GM18909 (cell line): ENCODE measurements at regions not wholly inside any gene's neighbourhood (a gene's known extent, or its start where the extent isn't known, plus 50 kb on each side); places are given as distances from the start of the nearest gene placed in this dataset.

Experiments
- ATAC-seq: cut with Tn5 transposase; IDR thresholded peaks from one replicate; pipeline ENCODE4 v1.9.1; 2021; ENCODE audit warnings: mild to moderate bottlenecking; ENCODE audit not compliant: unreplicated experiment, poor library complexity

DNA sequence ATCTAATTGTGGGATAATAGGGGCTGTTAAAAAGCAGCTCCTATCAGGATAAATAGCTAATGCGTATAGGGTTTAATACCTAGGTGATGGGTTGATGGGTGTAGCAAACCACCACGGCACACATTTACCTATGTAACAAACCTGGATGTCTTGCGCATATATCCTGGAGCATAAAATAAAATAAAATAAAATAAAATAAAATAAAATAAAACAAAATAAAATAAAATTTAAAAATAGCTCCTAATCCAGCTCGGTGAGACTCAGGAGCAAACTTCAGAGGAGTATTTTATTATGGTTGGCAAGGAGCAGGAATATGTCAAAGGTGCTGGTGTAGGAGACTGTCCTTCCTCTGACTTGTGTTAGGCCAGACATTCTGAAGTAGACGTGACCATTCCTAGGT lies 721.0 kb downstream of the BCL11B start:
- ATAC-seq, result no peak

DNA sequence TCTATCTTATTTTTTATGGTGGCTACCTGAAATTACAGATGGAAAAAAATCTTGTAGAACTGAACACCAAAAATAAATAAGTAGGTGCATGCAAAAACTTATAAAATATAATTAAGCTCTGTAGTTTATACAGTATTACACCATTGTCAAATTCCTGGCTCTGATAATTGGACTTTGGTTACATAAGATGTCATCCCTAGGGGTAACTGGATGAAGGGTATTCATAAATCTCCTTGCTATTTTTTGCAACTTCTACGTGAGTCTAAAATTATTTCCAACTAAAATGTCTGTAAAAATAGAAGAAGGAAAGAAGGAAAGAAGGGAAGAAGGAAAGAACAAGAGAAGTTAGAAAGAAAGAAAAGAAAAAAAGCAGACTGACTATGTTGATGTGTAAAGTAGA lies 716.6 kb downstream of the BCL11B start:
- no peak for ATAC-seq

DNA sequence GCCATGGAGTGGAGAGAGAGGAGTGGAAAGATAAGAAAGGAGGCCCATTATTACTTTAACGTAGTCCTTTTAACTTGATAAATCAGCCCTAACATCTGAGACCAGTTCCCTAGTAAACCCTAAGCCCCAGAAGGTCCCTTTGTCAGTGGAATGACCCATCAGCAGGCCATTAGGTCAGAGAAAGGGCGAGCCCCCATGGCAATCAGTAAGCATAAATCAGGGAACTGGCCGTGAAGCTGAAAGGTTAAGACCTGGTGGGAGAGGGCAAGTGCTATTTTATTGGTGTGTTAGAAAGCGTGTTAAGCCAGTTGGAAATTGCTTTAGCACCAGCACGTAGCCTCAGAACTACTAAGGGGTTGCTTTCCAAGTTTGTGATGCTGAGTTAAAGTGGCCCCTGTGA lies 708.0 kb downstream of the BCL11B start:
- no peak for ATAC-seq

DNA sequence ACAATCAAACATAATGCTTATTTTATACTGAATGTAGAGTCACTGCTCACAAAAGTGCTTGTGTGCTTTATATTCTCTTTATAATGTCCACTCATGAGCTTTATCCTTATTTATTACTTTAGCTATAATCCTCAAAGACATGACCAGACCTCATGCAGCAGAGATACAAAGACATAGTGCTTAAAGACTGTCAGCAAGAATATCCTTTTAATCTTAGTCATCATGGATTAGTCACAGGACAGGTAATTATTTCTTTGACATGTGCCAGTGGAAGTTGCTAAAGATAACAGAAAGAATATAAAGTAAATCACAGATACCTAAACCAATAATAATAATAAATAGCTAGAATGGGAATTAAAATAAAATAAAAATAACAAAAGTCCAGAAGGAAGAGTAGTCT lies 707.5 kb downstream of the BCL11B start:
- ATAC-seq, result no peak

DNA sequence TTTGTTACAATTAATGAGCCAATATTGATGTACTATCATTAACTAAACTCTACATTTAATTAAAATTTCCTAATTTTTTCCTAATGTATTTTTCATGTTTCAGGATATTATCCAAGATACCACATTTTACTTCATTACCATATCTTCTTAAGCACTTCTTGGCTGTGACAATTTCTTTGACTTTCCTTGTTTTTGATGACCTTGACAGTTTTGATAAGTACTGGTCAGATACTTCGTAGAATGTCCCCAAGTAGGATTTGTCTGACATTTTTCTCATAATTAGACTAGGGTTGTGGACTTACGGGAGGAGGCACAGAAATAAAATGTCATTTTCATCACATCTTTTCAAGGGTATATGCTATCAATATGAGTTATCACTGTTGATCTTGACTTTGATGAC lies 700.9 kb downstream of the BCL11B start:
- ATAC-seq, result no peak

DNA sequence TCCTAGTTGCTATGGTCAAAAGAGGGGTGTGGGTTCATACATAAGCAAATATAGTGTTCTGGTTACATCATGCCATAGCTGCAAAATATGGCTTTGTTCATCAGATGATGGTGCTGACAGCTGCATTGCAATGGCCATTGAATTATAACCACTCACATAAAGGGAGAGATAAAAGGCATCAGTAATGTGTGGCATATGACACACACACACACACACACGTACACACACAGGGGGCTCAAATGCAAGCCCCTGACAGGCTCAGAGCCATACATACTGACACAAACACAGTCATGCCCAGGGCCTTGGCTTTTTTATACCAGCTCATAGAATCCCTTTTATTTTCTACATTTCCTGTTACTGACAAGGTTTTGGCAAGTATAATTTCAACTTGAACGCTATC lies 698.9 kb downstream of the BCL11B start:
- no peak for ATAC-seq

DNA sequence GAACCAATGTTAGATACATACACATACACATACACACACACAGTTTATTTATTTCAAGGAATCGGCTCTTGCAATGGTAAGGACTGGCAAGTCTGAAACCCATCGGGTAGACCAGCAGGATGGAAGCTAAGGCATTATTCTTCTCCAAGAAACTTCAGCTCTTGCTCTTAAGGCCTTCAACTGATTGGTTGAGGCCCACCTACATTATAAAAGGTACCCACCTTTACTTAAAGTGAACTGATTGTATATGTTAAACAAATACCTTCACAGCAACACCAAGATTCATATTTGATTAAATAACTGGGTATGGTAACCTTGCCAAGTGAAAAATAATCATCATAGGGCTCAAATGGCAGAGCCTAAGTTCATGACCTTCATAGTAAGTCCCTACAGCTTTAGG lies 695.5 kb downstream of the BCL11B start:
- no peak for ATAC-seq

DNA sequence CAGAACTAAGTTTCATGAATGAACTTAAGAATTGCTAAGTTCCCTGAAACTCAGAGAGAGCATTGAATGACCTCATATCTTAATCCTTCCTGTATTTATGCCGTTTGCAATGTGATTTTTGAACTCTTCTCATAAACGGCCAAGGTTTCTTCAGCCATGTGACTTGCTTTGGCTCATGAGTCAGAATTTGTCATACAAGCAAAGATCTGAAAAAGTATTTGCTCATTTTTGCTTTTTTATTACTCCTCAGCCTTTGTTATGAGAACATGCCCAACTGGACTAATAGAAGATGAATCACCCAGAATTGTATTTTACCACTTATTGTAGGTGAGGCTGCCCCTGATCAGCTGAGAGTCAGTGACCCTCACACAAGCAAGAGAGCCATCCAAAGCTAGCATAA lies 693.8 kb downstream of the BCL11B start:
- ATAC-seq, result no peak

DNA sequence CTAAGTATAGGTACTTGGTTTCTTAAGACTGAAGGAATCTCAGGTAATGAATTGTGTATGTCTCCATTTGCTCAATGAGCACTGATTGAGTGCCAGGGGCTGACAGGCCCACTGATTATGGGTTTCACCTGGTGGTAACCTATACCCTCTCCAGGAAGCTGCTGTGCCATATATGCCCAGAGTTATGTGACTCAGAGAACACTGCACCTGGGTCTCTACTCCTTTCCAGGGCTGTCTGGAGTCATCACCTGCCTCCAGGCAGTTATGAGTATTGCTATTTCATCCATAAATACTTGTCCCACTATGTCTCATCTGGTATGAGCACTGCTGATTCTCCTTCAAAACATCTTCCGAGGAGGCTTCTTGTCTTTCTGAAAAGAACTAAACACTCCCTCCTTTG lies 692.9 kb downstream of the BCL11B start:
- no peak for ATAC-seq

DNA sequence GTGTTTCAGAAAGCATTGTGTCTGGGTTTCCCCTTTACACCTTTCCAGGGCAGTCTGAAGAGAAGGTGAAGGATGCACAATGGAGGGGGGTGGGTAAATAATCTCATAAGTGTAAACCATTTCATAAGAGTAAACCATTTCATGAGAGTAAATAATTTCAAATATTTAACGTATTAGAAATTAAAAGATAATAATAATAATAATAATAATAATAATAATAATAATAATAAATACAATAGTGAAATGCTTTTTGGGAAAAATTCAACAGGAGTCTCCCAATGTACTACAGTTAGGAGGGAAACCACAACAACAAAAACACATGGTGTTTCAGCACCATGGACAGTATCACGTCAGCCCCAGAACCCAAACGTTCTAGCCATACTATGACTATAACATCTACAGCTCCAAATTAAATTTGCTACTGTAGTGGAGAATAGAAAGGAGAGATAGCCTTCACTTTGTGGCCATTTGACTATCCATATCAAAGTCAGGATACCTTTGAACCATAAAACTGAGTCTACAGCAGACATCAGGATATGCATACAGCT lies 691.8 kb downstream of the BCL11B start:
- no peak for ATAC-seq

DNA sequence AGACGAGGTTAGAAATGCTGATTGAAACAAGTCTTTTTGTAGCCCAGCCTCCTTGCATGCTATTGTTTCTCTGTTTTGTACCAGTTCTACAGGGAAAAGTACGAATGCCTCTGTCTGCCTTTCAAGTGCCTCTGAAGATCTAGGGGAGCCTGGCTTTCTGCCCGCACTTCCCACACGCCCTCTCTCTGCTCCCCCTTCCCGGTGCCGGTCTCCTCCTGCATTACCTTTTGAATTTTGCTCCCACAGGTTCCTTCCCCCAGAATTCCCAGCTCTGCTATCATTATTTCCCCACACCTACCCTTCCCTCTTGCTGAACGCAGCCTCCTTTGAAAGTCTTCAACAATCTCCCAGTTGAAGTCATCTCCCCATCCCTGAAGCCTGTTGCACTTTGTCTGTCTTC lies 689.7 kb downstream of the BCL11B start:
- ATAC-seq, result no peak

DNA sequence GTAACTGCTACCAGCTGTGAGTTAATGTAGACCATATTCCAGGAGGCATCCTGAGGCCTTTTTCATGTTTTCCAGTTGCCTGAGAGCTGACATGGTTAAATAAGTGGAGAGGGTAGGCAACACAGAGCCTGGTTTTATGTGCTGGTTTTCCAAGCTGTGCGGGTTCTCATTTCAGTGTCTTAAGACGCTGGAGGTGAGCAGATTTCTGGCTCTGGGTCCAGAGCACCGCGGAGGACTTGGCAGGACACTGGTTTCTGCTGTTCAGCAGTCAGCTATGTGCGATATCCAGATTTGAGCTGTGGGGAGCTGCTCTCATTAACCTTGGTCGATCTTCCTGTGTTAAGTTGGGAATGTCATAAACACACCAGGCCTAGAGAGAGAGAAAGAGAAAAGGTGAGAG lies 680.8 kb downstream of the BCL11B start:
- no peak for ATAC-seq

DNA sequence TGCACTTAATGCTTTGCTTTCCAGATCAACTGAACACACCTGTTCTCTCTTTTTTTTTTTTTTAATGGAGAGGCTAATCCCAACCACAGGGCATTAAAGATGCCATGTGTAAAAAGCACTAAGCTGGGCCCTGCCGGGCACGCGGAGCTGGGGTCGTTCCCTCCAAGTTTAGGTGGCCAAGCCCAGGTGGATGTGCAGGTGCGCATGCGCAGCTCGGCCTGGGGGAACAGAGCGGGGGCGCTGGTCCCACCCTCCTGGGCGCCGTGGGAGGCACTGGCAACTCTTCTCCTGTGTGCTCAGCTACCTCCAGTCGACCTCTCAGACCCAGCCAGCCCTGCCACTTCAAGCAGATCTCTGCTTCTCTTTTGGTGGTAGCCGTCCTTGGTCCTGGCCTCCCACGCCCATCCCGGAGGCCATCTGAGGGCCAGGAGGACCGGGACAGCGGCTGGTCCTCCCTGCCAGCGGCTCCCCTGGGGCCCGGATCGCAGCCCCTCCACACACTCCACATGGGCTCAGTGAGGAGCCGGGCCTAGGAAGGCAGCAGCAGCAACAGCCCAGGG lies 679.3 kb downstream of the BCL11B start:
- no peak for ATAC-seq

DNA sequence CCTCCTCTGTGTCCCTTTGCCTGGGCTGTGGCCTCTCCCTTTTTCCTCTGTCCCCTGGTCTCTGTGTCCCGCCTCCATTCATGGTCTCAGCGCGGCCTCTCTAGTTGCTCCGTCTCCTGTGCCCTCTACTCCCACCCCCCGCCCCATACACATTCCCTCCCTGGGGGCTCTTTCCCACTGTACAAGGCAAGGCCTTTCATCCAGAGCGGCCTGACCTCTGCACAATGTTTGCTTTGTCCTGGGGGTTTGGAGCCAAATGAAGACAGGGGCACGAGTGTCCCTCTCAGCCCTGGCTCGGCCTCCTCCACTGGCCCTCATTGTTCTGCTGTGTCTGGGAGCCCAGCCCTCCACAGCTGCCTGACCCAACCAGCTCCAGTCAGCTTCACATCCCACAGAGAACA lies 678.6 kb downstream of the BCL11B start:
- ATAC-seq, result no peak

DNA sequence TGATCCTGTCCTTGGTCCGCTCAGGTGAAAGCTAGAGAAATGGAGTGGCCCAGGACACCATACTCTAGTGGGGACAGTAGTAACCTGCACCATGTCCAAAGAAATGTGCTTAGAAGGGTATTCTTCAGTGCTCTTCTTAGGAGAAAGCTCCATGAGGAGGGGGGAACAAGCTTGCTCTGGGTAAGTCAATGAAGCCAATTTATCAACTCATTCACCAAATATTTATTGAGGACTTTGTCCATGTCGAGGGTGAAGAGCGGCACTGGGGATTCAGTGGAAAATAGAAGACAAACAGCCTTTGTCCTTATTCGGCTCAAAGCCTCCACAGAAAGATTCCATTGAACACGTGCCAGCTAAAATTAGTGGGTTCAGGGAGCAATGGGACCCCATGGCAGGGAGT lies 677.8 kb downstream of the BCL11B start:
- no peak for ATAC-seq

DNA sequence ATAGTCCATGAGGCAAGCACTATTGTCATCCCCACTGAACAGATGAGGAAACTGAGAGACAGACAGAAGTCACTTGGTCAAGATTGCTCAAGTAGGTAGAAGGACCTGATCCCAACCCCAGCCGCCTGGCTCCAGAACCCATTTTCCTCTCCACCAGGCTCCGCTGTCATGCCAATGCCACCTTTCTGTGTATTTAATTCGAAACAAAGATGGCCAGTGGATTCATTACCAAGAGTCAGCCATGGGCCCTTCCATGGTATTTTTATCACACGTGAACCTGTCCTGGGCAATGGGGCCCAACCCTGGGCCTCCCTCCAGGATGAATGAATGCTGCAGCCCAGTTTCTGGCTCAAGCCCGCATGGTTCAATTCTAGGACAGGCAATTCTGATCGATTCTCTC lies 673.4 kb downstream of the BCL11B start:
- no peak for ATAC-seq

DNA sequence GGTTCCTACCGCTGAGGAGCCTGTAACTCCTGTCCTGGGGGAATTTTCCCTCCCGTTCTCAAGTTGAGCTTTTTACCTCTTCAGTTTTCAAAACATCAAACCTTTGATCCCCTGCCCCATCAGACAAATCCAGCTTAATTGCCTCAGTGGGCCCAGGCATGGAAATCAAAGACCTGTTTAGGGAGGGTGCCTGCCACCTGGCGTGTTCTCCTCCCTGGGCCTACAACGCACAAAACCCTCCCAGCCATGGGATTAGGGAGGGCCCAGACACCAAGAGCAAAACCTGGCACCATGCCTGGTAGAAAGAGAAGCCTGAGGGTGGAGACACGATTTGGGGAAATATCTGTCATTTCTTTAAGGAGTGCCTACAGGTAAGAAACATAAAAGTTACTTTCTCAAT lies 672.9 kb downstream of the BCL11B start:
- ATAC-seq, result no peak

DNA sequence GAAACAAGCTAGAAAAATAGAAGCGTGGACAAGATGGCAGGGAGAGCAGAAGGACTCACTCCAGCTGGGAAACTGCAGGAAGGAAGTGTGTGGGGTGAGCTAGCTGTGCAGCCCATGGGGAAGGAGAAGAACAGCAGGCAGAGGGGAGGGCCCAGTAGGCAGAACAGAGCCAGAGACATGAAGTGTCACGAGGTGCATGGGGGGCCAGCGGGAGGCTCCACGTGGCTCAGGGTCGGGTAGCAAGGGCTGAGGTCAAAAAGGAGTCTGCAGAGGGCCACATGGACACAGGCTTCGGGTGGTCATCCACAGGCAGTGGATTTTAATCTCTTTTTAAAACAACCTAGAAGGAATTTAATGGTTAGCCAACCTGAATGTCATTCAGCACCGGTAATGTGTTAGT lies 669.0 kb downstream of the BCL11B start:
- no peak for ATAC-seq

DNA sequence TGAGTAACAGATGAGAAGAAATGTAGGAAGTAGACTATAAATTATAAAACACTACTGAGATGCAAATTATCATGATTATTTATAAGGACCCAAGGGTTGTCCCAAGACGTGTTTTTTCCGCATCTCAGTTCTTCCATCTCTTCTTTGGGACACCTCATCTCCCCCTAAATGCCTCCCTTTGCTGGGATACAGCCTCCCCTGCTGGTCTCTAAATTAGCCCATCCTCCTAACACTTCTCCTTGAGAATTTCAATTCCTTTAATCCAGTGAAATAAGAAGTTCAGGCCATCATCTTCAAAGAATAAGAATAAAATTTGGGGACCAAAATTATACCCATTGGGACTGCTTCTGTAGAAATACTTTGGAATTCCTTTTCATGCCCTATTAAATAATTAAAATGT lies 667.0 kb downstream of the BCL11B start:
- ATAC-seq, result no peak

DNA sequence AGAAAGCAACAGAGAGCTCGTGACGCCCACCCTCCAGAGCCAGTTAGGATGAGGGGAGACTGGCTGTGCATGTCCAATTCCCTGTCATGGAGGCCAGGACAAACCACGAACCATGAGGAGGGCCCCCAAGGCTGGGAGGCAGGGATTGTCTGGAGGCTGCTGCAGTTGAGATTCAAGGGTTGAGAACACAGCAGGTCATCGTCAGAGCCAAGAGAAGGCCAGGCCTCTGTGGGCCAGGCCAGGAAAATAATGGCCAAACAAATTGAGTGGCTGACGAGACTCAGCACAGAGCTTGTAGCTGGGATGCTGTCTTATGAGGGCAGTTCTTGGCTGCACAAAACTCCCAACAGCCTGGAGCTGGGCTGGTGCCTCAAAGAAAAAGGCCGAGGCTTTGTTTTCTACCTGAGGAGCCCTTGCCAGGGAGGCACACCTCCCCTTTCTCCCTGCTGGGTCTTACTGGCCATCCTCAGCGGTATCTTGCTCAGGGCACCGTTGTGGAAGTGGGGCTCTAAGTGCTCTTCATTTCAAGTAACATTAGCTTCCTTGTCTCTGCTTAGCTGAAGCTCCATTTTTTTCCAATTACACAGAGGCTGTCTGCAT lies 665.9 kb downstream of the BCL11B start:
- no peak for ATAC-seq

DNA sequence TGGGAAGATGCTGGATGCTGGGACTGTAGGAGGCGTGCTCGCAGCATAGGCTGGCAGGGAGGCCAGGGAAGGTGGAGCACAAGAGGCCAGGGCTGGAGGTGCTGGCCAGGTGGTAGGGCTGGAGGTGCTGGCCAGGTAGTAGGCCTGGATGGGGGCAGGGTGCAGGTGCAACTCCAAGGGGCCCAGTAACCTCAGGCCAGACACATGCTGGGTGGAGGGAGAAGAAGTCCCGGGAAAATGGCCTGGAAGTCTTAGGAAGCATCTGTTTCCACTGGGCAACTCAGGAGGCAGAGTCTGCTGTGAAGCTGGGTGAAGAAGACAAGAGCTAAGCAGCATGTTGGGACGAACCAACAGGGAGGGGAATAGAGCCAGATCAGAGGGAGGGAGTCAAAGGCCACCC lies 665.2 kb downstream of the BCL11B start:
- no peak for ATAC-seq

DNA sequence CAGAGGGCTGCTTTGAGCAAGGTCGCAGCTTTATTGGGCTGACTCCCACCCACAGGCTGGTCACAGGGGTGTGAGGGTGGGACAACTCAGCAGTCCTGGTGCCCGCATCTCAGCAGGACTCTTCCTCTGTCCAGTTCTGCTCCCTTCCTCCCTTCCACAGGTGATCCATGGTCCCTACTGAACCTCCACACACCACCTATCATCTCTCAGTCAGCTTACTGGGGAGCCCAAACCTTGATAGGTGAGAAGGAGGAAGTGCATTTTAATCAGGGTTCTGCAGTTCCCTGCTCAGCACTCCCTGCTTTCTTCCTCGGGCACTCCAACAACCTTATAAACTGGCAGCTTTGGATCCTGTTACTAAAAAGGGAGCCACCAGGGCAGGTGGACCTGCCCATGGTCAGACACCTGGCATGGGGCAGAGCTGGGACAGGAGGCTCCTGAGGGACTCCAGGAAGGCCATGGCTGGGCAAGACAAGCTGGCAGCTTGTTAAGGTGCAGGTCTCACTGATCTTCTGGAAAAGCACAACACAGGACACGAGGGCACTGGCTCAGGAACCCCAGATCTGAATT lies 664.6 kb downstream of the BCL11B start:
- no peak for ATAC-seq
